Endothelial cell of umbilical vein (primary cell): ENCODE measurements at regions not wholly inside any gene's neighbourhood (a gene's known extent, or its start where the extent isn't known, plus 50 kb on each side); places are given as distances from the start of the nearest gene placed in this dataset.

Experiments
- BruUV-seq: library from RNA; stranded (reverse); fragments of 400-500 nt; replicated peaks from 2 replicates; lab custom pipeline; 2021; lab: Mats Ljungman, UMichigan
- CTCF ChIA-PET: fragments of 300-600, 350-600 bp; sonication (Branson Sonifier 250); formaldehyde crosslinking; loops from one replicate; lab custom pipeline; 2021; ENCODE audit warnings: antibody characterized with exemption, inconsistent platforms; lab: Charles Lee
- POLR2A ChIA-PET: fragments of 300-600, 350-600 bp; sonication (Branson Sonifier 250); formaldehyde crosslinking; loops from one replicate; lab custom pipeline; 2021; ENCODE audit warnings: antibody characterized with exemption, inconsistent platforms; lab: Charles Lee
- DNase-seq: peaks from one replicate; pipeline ENCODE4 v3.0.0-alpha.2; 2011; ENCODE audit warnings: low read depth, low spot score
- FAIRE-seq: peaks from 2 replicates; lab custom pipeline; 2011; peaks lifted over from hg19 to GRCh38; lab: Jason Lieb, UNC
- H2AFZ ChIP-seq: 2 replicates; pipeline ENCODE4 v1.6.0; 2012; ENCODE audit warnings: low read depth, low read length, control low read depth, inconsistent platforms
- H3K27ac ChIP-seq: 2 replicates; pipeline ENCODE4 v1.5.1; 2011; ENCODE audit warnings: low read depth, mild to moderate bottlenecking, control low read depth, low read length, moderate library complexity; ENCODE audit not compliant: insufficient read depth
- H3K27me3 ChIP-seq, 2 experiments: 2 replicates each; pipeline versions ENCODE4 v1.6.0 to v1.6.1; 2011; ENCODE audit warnings: low read length in 2 of 2, mixed read lengths in 1 of 2; ENCODE audit not compliant: control insufficient read depth in 2 of 2, insufficient read depth in 2 of 2
- H3K36me3 ChIP-seq, 2 experiments: 2 replicates in 1 of 2; 3 replicates in 1 of 2; pipeline ENCODE4 v1.5.1; 2011; ENCODE audit warnings: low read length in 2 of 2, mild to moderate bottlenecking in 1 of 2, moderate library complexity in 1 of 2; ENCODE audit not compliant: control insufficient read depth in 2 of 2, insufficient read depth in 2 of 2; ENCODE audit errors: extremely low read depth in 1 of 2
- H3K4me1 ChIP-seq: 3 replicates; pipeline ENCODE4 v1.5.1; 2011; ENCODE audit warnings: mild to moderate bottlenecking, low read length; ENCODE audit not compliant: control insufficient read depth, insufficient read depth; ENCODE audit errors: extremely low read depth
- H3K4me2 ChIP-seq: 2 replicates; pipeline ENCODE4 v1.6.1; 2011; ENCODE audit warnings: low read length, control low read depth, mixed read lengths; ENCODE audit not compliant: insufficient read depth
- H3K4me3 ChIP-seq, 3 experiments: fragments of 200-600 bp in 1 of 3; sonication (generic), shearing (Covaris generic) in 1 of 3; replicated peaks in 1 of 3; 2 replicates each; pipeline ENCODE4 v1.5.1; 2011 to 2016; ENCODE audit warnings: control low read depth in 3 of 3, low read length in 3 of 3, mild to moderate bottlenecking in 2 of 3, inconsistent platforms in 1 of 3, low read depth in 1 of 3, moderate library complexity in 1 of 3; ENCODE audit not compliant: insufficient read depth in 1 of 3
- H3K79me2 ChIP-seq: 2 replicates; pipeline ENCODE4 v1.6.0; 2012; ENCODE audit warnings: low read length, inconsistent platforms; ENCODE audit not compliant: control insufficient read depth, insufficient read depth
- H3K9ac ChIP-seq: replicated peaks from 2 replicates; pipeline ENCODE3; 2011; ENCODE audit warnings: low read length, control low read depth; ENCODE audit not compliant: insufficient read depth; ENCODE audit errors: extremely low read depth
- H3K9me1 ChIP-seq: replicated peaks from 3 replicates; pipeline ENCODE4 v1.6.0; 2011; ENCODE audit warnings: mild to moderate bottlenecking, low read length; ENCODE audit not compliant: control insufficient read depth, insufficient read depth; ENCODE audit errors: extremely low read depth
- H3K9me3 ChIP-seq: replicated peaks from 2 replicates; pipeline ENCODE4 v1.5.1; 2012; ENCODE audit warnings: low read length, inconsistent platforms; ENCODE audit not compliant: control insufficient read depth, insufficient read depth
- H4K20me1 ChIP-seq: replicated peaks from 2 replicates; pipeline ENCODE3; 2011; ENCODE audit warnings: mild to moderate bottlenecking, low read length; ENCODE audit not compliant: control insufficient read depth, insufficient read depth; ENCODE audit errors: extremely low read depth
- CTCF ChIP-seq, 2 donors: IDR thresholded peaks; 1 replicate in 1 of 2; 2 replicates in 1 of 2; pipeline ENCODE4 v1.5.1; 2011; ENCODE audit warnings: low read length in 2 of 2, mild to moderate bottlenecking in 2 of 2, moderate library complexity in 2 of 2, control low read depth in 1 of 2, inconsistent platforms in 1 of 2, low read depth in 1 of 2; ENCODE audit not compliant: insufficient read depth in 1 of 2; ENCODE audit errors: extremely low read depth in 1 of 2
- EZH2 ChIP-seq: IDR thresholded peaks from 2 replicates; pipeline ENCODE4 v1.6.1; 2012; ENCODE audit warnings: borderline replicate concordance, low read depth, mild to moderate bottlenecking, moderate library complexity, low read length, inconsistent platforms; ENCODE audit not compliant: severe bottlenecking
- GATA2 ChIP-seq: IDR thresholded peaks from 2 replicates; pipeline ENCODE4 v1.7.0; 2011; ENCODE audit warnings: low read depth, mild to moderate bottlenecking, moderate library complexity, mixed read lengths, low read length; ENCODE audit not compliant: insufficient read length, insufficient read depth
- JUN ChIP-seq: IDR thresholded peaks from 2 replicates; pipeline ENCODE4 v1.6.1; 2011; ENCODE audit warnings: borderline replicate concordance, low read depth; ENCODE audit not compliant: insufficient read length, insufficient read depth
- MYC ChIP-seq: IDR thresholded peaks from one replicate; pipeline ENCODE4 v1.6.1; 2011; ENCODE audit warnings: mild to moderate bottlenecking, low read depth, low read length
- POLR2AphosphoS5 ChIP-seq: IDR thresholded peaks from 2 replicates; pipeline ENCODE4 v1.6.1; 2012; ENCODE audit warnings: low read depth, mild to moderate bottlenecking, control low read depth, low read length, moderate library complexity; ENCODE audit not compliant: insufficient read depth
- dilution Hi-C: fragments of 300-500 bp; cut with MboI; formaldehyde crosslinking; loops from one replicate; pipeline ENCODE4 v1.15.0; 2019; ENCODE audit warnings: low sequenced_read_pairs; ENCODE audit not compliant: extremely low pct_ligation_motif_present
- intact Hi-C: fragments of 100-400 bp; cut with micrococcal nuclease; formaldehyde crosslinking; loops from one replicate; pipeline ENCODE4 v1.10.0; 2022

- Histone ChIP-seq H3K9ac (no peak overlapping the region), H3K4me2 (no peak overlapping the region), H3K9me1 (no peaks in the 10 kb centered on the region), H4K20me1 (no peaks in the 10 kb centered on the region), H3K27me3 (peaks cover 0 to 1% of the 10 kb centered on the region in 2 experiments), H2AFZ (no peak overlapping the region), H3K79me2 (no peaks in the 10 kb centered on the region), H3K9me3 (no peaks in the 10 kb centered on the region), H3K27ac (no peak overlapping the region), H3K36me3 (no peaks in the 10 kb centered on the region), H3K4me1 (no peaks in the 10 kb centered on the region), H3K4me3 (no peak overlapping the region)
- CTCF ChIA-PET, result interaction anchor here (7.7 kb wide), 1 partner anchor 421 kb away, joined by 115 read pairs; no protein-coding TSS in a partner anchor
- no peak for FAIRE-seq
- intact Hi-C loops, result no loop called here
- no TSS peak for BruUV-seq
- DNase-seq, result no peak
- TF ChIP-seq POLR2AphosphoS5 (no peak), CTCF (IDR thresholded peaks at IDR 0.05; ENCODE audit: extremely low read depth in 1 of 2, insufficient read depth in 1 of 2, low read depth in 1 of 2, low read length in 2 of 2) (no peak), MYC (no peak), JUN (no peak), EZH2 (no peak), GATA2 (no peak)
- dilution Hi-C loops, result no loop called here
- POLR2A ChIA-PET, result no interaction called here
Observed at GRCh38 chr3:154901278-154901677, 178.8 kb upstream of the MME start.
